HG03442 (cell line): ENCODE measurements at regions not wholly inside any gene's neighbourhood (a gene's known extent, or its start where the extent isn't known, plus 50 kb on each side); places are given as distances from the start of the nearest gene placed in this dataset.
"Not testable (repeated sequence)": the region's sequence is repeated elsewhere in the genome, so short reads cannot be mapped to it uniquely, and the experiment has no call there.

ENCODE experiments used
- ATAC-seq: cut with Tn5 transposase; IDR thresholded peaks from one replicate; pipeline ENCODE4 v1.9.1; 2021; ENCODE audit warnings: mild to moderate bottlenecking, moderate library complexity; ENCODE audit not compliant: unreplicated experiment

- not testable (repeated sequence) for ATAC-seq
Observed at GRCh38 chr9:97248252-97248651, 59.2 kb upstream of the CCDC180 start.

DNA sequence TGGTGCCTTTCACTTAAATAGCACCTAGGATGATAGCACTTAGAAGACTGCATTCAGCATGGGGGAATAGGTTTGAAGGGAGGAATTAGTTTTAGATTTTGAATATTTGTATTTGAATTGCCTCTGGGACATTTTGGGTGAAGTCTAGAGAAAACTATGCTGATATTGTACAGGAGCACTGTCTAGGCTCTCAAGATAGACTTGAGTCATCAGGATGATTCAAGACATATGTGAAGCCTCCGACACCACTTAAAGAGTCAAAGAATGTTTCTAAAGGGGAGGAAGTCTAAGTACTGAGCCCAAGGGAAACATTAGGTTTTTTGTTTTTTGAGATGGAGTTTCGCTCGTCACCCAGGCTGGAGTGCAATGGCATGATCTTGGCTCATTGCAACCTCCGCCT, 63.9 kb upstream of the CCDC180 start:
- no peak for ATAC-seq

DNA sequence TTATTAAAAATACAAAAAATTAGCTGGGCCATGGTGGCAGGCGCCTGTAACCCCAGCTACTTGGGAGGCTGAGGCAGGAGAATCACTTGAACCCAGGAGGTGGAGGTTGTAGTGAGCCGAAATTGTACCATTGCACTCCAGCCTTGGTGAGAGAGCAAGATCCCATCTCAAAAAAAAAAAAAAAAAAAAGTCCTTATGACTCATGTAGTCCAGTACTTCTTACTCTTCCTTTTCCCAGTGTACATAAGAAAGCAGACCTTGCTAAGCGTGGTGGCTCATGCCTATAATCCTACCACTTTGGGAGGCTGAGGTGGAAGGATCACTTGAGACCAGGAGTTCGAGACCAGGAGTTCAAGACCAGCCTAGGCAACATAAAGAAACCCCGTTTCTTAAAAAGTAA, 66.0 kb upstream of the CCDC180 start:
- ATAC-seq: not testable (repeated sequence)

DNA sequence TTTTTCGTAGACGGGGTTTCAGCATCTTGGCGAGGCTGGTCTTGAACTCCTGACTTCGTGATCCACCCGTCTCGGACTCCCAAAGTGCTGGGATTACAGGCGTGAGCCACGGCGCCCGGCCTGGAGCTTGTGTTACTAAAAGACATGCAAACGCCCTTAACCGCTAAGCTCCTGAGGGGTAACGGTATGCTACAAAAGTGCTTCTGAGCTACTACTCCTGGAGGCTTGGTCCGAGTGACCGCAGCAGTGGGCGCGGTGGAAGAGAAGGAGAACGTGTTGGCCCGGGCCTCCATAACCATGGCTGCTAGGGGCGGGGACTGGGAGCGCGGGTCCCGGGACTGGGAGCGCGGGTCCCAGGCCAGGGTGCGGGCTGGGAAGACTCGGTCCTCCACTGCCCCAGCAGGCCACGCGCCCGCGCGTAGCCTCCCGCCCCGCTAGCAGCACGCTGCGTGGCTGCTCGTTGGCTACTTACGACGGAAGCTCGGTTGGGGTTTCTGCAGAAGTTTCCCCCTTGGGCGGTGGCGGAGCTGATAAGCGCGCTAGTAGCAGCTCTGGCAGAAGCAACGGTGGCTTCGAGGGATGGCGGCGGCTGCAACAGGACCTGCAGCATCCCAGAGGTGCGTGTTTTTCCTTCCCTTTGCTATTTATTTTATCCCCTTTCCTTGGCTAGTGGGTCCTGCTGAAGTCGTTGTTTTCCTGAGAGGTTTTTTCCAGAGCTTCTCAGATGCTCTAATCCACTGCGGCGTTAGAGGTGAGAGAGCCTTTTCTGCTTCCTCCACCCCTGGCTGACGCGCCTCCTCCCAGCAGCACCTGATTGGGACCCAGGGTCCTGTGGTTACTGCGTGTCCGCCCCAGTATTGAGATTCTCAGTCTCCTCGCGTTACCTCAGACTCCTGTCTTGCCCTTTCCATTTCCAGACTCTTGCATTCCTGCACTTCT, 69.2 kb upstream of the CCDC180 start:
- ATAC-seq: peak; percentile 93

DNA sequence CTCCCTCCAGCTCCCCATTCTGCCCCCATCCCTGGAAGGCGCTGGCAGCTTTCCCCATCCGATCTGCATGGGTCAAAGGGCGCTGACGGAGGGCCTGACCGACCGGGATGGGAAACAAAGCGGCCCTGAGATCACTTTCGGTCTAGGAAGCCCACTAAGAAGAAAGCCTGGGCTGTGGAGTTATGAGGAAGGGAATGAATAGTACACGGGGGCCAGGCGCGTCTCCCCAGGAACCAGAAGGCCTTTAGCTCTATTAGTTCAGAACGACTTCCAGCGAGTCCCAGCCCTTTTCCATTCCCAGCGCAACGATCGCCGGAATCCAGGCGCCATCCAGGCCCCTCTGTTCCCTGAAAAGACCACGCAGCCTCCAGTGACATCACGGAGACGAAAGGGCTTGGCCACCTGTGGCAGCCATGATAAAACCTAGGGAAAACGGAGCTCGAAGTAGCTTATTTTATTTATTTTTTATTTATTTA, 70.1 kb upstream of the CCDC180 start:
- ATAC-seq: no peak

GRCh38 chr9:97233009-97233400, 74.5 kb upstream of the CCDC180 start:
- ATAC-seq: not testable (repeated sequence)

DNA sequence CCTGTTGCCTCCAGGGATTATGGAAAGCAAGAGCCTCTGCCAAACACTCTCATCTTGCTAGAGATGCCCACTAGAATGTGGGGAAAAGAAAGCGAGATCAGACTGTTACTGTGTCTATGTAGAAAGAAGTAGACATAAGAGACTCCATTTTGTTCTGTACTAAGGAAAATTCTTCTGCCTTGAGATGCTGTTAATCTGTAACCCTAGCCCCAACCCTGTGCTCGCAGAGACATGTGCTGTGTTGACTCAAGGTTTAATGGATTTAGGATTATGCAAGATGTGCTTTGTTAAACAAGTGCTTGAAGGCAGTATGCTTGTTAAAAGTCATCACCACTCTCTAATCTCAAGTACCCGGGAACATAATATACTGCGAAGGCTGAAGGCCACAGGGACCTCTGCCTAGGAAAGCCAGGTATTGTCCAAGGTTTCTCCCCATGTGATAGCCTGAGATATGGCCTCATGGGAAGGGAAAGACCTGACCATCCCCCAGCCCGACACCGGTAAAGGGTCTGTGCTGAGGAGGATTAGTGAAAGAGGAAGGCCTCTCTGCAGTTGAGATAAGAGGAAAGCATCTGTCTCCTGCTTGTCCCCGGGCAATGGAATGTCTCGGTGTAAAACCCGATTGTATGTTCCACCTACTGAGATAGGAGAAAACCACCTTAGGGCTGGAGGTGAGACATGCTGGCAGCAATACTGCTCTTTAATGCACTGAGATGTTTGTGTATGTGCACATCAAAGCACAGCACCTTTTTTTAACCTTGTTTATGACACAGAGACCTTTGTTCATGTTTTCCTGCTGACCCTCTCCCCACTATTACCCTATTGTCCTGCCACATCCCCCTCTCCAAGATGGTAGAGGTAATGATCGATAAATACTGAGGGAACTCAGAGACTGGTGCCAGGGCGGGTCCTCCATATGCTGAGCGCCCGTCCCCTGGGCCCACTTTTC, 75.1 kb upstream of the CCDC180 start:
- ATAC-seq: not testable (repeated sequence)

DNA sequence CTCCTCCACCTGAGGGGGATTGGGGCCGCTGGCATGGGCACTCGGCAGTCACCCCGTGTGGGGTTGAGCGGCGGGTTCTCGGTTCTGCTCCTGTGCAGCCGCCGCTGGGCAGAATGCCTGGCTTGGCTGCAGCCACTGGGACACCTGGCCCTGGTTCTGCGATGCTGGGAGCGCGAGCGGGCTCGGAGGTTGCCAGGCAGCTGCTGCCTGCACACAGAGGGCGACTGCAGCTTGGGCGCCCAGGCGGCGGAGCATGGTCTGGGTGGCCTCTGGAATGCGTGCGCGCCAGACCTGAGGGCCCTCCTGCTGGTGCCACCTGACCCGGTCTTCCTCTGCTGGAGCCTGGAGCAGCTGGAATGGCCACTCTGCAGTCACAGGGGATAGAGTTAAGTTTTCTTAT, 85.1 kb upstream of the CCDC180 start:
- ATAC-seq: not testable (repeated sequence)

DNA sequence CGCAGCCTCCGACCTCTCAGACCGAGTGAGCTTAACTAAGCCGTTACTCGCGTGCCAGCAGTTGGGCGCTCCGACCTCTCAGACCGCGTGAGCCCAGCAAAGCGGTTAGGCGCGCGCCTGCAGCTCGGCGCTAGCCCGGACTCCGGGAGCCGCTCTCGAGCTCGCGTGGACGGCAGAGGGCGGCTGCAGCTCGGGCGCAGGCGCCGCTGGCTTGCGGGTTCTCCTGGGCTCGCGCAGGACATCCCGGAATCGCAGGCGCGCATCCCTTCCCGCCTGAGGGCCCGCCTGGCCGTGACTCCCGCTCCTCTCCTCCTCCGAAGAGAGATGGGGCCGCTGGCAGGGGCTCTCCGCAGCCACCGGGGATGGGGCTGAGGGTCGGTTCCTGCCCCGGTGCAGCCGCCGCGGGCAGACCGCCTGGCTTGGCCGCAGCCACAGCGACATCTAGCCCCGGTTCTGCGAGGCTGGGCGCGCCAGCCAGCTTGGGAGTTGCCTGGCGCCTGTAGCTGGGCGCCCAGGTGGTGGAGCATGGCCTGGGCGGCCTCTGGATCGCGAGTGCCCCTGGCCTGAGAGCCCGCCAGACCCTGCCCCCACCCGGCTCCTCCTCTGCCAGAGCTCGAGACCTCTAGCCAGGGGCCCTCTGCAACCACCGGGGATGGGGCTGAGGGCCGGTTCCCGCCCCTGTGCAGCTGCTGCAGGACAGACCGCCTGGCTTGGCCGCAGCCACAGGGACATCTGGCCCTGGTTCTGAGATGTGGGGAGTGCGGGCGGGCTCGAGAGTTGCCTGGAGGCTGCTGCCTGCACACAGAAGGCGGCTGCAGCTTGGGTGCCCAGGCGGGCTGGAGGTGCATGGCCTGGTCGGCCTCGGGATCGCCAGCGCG, 85.7 kb upstream of the CCDC180 start:
- not testable (repeated sequence) for ATAC-seq

DNA sequence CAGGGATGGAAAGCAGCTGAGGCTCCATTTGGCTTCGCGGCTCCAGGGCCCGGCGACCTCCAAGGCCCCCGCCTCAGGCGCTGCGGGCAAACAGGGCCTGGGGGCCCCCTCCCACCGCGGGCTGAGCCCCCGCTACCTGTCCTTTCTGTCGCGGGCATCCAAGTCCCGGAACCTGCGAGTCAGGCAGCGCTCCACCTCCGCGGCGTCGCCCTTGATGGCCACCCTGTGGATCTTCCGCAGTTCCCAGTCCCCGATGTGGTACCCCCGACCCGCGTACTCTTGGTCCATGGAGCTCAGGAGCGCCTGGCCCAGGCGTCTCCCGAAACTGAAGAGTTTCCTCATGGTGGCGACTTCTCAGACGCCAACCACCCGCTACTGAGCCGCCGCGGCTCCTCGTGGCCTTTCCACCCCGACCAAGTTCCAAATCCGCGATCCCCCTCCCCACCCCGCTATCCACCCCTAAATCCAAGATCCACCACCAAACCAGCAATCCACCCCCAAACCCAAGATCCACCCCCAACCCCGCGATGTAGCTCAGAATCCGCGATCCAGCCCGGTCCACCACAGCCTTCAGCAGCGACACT, 86.5 kb upstream of the CCDC180 start:
- no peak for ATAC-seq

DNA sequence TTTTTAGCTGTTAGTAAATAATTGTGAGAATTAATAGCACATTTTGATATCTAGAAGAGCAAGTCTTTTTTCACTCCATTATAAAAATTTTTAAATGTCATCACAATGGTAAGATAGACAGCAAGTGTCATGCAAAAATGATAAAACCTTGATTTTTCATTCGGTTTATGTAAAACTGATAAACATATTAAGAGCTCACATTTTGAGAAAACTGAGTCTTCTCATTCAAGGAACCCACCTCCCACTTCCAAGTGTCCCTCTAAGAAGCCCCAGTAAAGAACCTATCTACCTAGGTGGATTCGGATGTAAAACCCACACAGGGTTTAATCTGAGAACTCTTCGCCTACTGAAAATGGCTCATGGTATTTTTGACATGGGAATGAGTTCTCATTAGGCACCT, 87.1 kb upstream of the CCDC180 start:
- ATAC-seq: not testable (repeated sequence)

- not testable (repeated sequence) for ATAC-seq
Observed at GRCh38 chr9:97219443-97220140, 87.9 kb upstream of the CCDC180 start.

GRCh38 chr9:97215127-97215526, 92.3 kb upstream of the CCDC180 start:
- not testable (repeated sequence) for ATAC-seq

GRCh38 chr9:97214556-97214955, 92.9 kb upstream of the CCDC180 start:
- ATAC-seq: not testable (repeated sequence)

GRCh38 chr9:97199683-97200082, 107.8 kb upstream of the CCDC180 start:
- not testable (repeated sequence) for ATAC-seq

- not testable (repeated sequence) for ATAC-seq
Observed at GRCh38 chr9:97193767-97194166, 113.7 kb upstream of the CCDC180 start.

DNA sequence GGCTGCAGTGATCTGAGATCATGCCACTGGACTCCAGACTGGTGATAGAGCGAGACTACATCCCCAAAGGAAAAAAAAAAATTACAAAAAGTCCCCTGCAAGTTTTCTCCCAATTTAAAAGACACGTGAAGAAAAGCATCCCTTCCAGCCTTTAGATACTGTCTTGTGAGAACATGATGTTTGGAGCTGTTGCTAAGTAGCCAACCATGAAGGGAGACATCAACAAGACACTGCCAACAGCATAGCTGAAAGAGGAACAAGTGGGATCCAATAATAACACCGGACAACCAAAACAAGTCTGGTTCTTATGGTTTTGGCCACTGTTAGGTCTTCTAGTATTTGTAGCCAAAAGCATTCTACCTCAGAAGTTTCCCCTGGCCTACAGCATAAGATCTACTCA, 118.9 kb upstream of the CCDC180 start:
- ATAC-seq: no peak

DNA sequence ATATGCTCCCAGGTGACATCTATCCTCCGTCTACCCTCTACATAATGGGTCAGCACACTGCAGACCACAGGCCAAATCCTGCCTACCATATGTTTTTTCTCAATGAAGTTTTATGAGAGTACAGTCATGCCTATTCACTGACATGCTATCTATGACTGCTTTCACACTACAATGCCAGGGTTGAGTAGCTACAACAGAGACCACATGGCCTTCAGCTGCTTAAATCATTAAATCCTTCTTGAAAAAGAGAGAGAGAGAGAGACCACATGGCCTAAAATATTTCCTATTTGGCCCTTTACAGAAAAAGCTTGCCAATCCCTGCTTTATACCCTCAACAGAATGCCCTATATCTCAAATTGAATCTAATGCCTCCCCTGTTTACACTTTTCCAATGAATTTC, 119.8 kb upstream of the CCDC180 start:
- not testable (repeated sequence) for ATAC-seq

GRCh38 chr9:97186493-97186892, 121.0 kb upstream of the CCDC180 start:
- ATAC-seq: no peak
